ENCODE measurements at regions not wholly inside any gene's neighbourhood (a gene's known extent, or its start where the extent isn't known, plus 50 kb on each side); places are given as distances from the start of the nearest gene placed in this dataset.

DNA sequence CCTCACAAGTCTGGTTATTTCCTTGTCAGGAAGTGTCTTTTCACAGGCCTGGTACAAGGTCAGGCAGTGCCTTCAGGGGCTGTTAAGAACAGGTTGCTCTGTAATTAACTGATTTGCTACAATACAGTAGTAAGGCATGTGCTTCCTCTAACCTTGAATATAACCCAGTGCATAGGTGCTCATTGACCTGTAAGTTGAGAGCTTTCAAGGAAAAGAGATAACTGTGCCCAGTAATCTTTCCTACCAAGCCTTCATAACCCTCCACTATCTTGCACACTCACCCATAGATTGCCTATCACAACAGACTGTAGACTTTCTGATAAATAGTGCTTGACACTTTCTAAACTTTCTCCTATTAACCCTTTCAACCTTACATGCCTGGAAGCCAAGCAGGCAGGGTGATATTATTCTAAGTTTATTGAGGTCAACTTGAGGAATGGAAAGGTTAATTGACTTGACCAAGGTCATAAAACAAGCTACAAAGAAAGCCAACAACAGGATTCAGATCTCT, 148.1 kb downstream of the PPARGC1A start:
- H3K36me3 ChIP-seq, result no peaks in the 10 kb centered on the region
- H3K9me3 ChIP-seq, result no peaks in the 10 kb centered on the region
- intact Hi-C loops (cut with DNase I), result no loop called here
- no peaks in the 10 kb centered on the region for H3K27me3 ChIP-seq
- no peak overlapping the region for H3K27ac ChIP-seq (replicated peaks in 1 of 4)
- peaks cover 0 to 8% (median 5%) of the 10 kb centered on the region in 4 donors for H3K4me1 ChIP-seq
- DNase-seq (ENCODE audit: extremely low spot score), result no peak
- TF ChIP-seq, protein P1, sequence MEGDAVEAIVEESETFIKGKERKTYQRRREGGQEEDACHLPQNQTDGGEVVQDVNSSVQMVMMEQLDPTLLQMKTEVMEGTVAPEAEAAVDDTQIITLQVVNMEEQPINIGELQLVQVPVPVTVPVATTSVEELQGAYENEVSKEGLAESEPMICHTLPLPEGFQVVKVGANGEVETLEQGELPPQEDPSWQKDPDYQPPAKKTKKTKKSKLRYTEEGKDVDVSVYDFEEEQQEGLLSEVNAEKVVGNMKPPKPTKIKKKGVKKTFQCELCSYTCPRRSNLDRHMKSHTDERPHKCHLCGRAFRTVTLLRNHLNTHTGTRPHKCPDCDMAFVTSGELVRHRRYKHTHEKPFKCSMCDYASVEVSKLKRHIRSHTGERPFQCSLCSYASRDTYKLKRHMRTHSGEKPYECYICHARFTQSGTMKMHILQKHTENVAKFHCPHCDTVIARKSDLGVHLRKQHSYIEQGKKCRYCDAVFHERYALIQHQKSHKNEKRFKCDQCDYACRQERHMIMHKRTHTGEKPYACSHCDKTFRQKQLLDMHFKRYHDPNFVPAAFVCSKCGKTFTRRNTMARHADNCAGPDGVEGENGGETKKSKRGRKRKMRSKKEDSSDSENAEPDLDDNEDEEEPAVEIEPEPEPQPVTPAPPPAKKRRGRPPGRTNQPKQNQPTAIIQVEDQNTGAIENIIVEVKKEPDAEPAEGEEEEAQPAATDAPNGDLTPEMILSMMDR (IDR thresholded peaks at IDR 0.05), result no peak
- TF ChIP-seq POLR2A (IDR thresholded peaks at IDR 0.05; ENCODE audit: low read depth), result no peak
- no peak for TF ChIP-seq POLR2AphosphoS5 (IDR thresholded peaks at IDR 0.05)
- TF ChIP-seq EP300 (IDR thresholded peaks at IDR 0.05), result no peak
- H3K4me3 ChIP-seq, result no peak overlapping the region

DNA sequence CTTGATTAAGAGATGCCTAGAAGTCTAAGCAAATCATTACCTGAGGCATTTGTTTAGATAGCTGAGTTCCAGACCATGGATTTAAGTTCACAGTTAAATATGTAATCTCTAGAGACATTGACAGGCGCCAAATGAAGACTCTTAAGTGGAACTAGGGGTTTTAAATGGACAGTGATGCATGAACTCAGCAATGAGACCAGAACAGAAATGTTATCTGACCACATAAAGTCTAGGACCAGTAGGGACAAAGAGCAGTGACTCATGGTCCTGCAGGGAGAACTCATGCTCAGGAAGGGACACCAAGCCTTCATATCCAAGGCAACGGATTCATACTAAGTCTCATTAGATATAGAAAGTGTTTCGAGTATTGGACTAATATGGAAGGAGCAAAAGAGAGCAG, 152.3 kb downstream of the PPARGC1A start:
- WGBS, result 75% methylated on average over 3 of the region's 3 CpGs
- intact Hi-C loops (cut with DNase I), result no loop called here
- Histone ChIP-seq H3K9me3 (no peaks in the 10 kb centered on the region), H3K4me1 (peaks cover 0 to 3% (median 0%) of the 10 kb centered on the region in 4 donors), H3K4me3 (no peak overlapping the region), H3K27ac (replicated peaks in 1 of 4) (no peak overlapping the region), H3K36me3 (no peaks in the 10 kb centered on the region), H3K27me3 (no peaks in the 10 kb centered on the region)
- DNase-seq (ENCODE audit: extremely low spot score), result no peak
- TF ChIP-seq, protein P1 (IDR thresholded peaks at IDR 0.05), result no peak
- TF ChIP-seq POLR2AphosphoS5 (IDR thresholded peaks at IDR 0.05) (no peak), POLR2A (IDR thresholded peaks at IDR 0.05; ENCODE audit: low read depth) (no peak), EP300 (IDR thresholded peaks at IDR 0.05) (no peak)

DNA sequence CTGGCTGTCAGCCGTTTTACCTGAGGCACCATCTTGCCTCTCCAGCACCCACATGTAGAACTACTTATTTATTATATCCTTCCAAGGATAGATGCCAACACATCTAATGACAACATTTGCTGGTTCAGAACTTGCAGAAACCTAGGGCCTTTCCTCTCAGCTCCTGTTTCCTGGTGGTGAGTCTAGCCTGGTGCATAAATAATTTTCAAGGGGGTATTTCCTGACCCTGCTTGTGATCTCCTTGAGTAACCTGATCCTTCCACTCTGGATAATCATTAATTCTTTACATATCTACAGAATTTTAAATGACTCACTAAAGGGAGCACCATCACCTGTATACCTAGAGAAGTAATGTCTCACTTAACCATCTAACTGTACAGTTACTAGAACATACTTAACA, 153.4 kb downstream of the PPARGC1A start:
- H3K4me1 ChIP-seq, result peaks cover 0 to 3% (median 0%) of the 10 kb centered on the region in 4 donors
- no peak overlapping the region for H3K4me3 ChIP-seq
- no peak overlapping the region for H3K27ac ChIP-seq (replicated peaks in 1 of 4)
- no peak for TF ChIP-seq POLR2A (IDR thresholded peaks at IDR 0.05; ENCODE audit: low read depth)
- TF ChIP-seq EP300 (IDR thresholded peaks at IDR 0.05), result no peak
- TF ChIP-seq, protein P1 (IDR thresholded peaks at IDR 0.05), result no peak
- TF ChIP-seq POLR2AphosphoS5 (IDR thresholded peaks at IDR 0.05), result no peak
- WGBS, result 86% methylated on average over 1 of the region's 1 CpG
- intact Hi-C loops (cut with DNase I), result no loop called here
- DNase-seq (ENCODE audit: extremely low spot score), result no peak
- H3K36me3 ChIP-seq, result no peaks in the 10 kb centered on the region
- H3K27me3 ChIP-seq, result no peaks in the 10 kb centered on the region
- no peaks in the 10 kb centered on the region for H3K9me3 ChIP-seq

DNA sequence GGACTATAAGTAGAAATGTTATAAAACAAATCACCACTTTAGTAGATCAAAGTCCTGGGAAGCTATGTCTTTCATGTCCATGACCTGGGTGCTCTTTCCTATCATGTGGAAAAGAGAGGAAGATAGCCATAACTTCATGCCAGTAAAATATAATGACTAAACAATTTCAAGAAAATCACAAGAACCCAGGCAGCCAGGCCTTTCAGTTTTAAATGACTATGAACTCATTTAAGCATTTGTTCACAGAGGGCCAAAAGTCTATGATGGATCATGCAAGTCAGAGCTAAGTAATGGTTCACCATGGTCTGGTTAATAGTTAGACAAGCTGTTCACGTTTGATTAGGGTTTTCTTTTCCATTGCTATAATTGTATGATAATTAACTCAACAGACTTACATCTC, 155.8 kb downstream of the PPARGC1A start:
- 87% methylated on average over 1 of the region's 1 CpG for WGBS
- Histone ChIP-seq H3K27ac (replicated peaks in 1 of 4) (no peak overlapping the region), H3K36me3 (no peaks in the 10 kb centered on the region), H3K4me3 (no peak overlapping the region), H3K4me1 (peaks cover 0 to 7% (median 3%) of the 10 kb centered on the region in 4 donors), H3K9me3 (no peaks in the 10 kb centered on the region), H3K27me3 (no peaks in the 10 kb centered on the region)
- no peak for DNase-seq (ENCODE audit: extremely low spot score)
- TF ChIP-seq POLR2A (IDR thresholded peaks at IDR 0.05; ENCODE audit: low read depth), result no peak
- TF ChIP-seq, protein P1 (IDR thresholded peaks at IDR 0.05), result no peak
- no peak for TF ChIP-seq EP300 (IDR thresholded peaks at IDR 0.05)
- no peak for TF ChIP-seq POLR2AphosphoS5 (IDR thresholded peaks at IDR 0.05)
- intact Hi-C loops (cut with DNase I), result no loop called here

DNA sequence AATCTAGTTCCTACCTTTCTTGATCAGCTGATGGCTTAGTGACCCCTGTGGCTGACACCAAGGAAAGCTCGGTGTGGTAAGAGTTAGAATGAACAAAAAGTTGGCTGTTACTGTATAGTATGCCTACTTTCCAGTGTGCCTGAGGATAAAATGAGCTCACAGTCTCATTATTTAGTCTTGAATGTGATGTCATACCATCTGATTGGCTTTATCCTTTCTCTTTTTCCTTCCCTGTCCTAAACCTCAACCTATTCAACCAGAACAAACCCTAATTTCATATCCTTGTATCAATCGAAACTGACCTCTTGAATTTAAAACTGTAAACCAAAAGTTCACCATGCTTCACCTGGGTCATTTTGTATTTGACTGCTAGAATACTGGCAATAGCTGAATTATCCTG, 156.4 kb downstream of the PPARGC1A start:
- Histone ChIP-seq H3K4me3 (no peak overlapping the region), H3K27ac (replicated peaks in 1 of 4) (no peak overlapping the region), H3K27me3 (no peaks in the 10 kb centered on the region), H3K9me3 (no peaks in the 10 kb centered on the region), H3K36me3 (no peaks in the 10 kb centered on the region), H3K4me1 (peaks cover 0 to 11% (median 7%) of the 10 kb centered on the region in 4 donors)
- 77% methylated on average over 2 of the region's 2 CpGs for WGBS
- intact Hi-C loops (cut with DNase I), result no loop called here
- no peak for DNase-seq (ENCODE audit: extremely low spot score)
- TF ChIP-seq POLR2AphosphoS5 (IDR thresholded peaks at IDR 0.05), result no peak
- TF ChIP-seq EP300 (IDR thresholded peaks at IDR 0.05), result no peak
- TF ChIP-seq POLR2A (IDR thresholded peaks at IDR 0.05; ENCODE audit: low read depth), result no peak
- TF ChIP-seq, protein P1 (IDR thresholded peaks at IDR 0.05), result no peak

Measured in esophagus muscularis mucosa (tissue), 4 donors.